ENCODE measurements at regions not wholly inside any gene's neighbourhood (a gene's known extent, or its start where the extent isn't known, plus 50 kb on each side); places are given as distances from the start of the nearest gene placed in this dataset.

- no peak for TF ChIP-seq CTCF (IDR thresholded peaks at IDR 0.05; ENCODE audit: borderline replicate concordance, insufficient read depth, low read depth, low read length)
- no peak overlapping the region for H3K4me3 ChIP-seq (ENCODE audit: low read depth, low read length)
Observed at GRCh38 chr5:44911501-44911900, 102.8 kb downstream of the MRPS30 start.

GRCh38 chr5:44914221-44914620 is 105.5 kb downstream of the MRPS30 start:
- H3K4me3 ChIP-seq (ENCODE audit: low read depth, low read length), result no peak overlapping the region
- no peak for TF ChIP-seq CTCF (IDR thresholded peaks at IDR 0.05; ENCODE audit: borderline replicate concordance, insufficient read depth, low read depth, low read length)

- H3K4me3 ChIP-seq (ENCODE audit: low read depth, low read length), result no peak overlapping the region
- no peak for TF ChIP-seq CTCF (IDR thresholded peaks at IDR 0.05; ENCODE audit: borderline replicate concordance, insufficient read depth, low read depth, low read length)
Observed at GRCh38 chr5:44919560-44919959, 110.8 kb downstream of the MRPS30 start.

GRCh38 chr5:44927115-44927733 is 118.5 kb downstream of the MRPS30 start:
- TF ChIP-seq CTCF (IDR thresholded peaks at IDR 0.05; ENCODE audit: borderline replicate concordance, insufficient read depth, low read depth, low read length), result no peak
- H3K4me3 ChIP-seq (ENCODE audit: low read depth, low read length), result no peak overlapping the region

GRCh38 chr5:44932922-44933585 is 124.3 kb downstream of the MRPS30 start:
- no peak overlapping the region for H3K4me3 ChIP-seq (ENCODE audit: low read depth, low read length)
- TF ChIP-seq CTCF (IDR thresholded peaks at IDR 0.05; ENCODE audit: borderline replicate concordance, insufficient read depth, low read depth, low read length), result no peak

GRCh38 chr5:44933686-44934085 is 124.9 kb downstream of the MRPS30 start:
- no peak overlapping the region for H3K4me3 ChIP-seq (ENCODE audit: low read depth, low read length)
- TF ChIP-seq CTCF (IDR thresholded peaks at IDR 0.05; ENCODE audit: borderline replicate concordance, insufficient read depth, low read depth, low read length), result no peak

GRCh38 chr5:44935262-44935661 is 126.5 kb downstream of the MRPS30 start:
- peak; percentile 28; the same call in 1 of the 2 replicates for TF ChIP-seq CTCF (IDR thresholded peaks at IDR 0.05; ENCODE audit: borderline replicate concordance, insufficient read depth, low read depth, low read length)
- H3K4me3 ChIP-seq (ENCODE audit: low read depth, low read length), result no peak overlapping the region
